GM19395 (cell line): ENCODE measurements at regions not wholly inside any gene's neighbourhood (a gene's known extent, or its start where the extent isn't known, plus 50 kb on each side); places are given as distances from the start of the nearest gene placed in this dataset.

ENCODE experiments used
- ATAC-seq: cut with Tn5 transposase; IDR thresholded peaks from one replicate; pipeline ENCODE4 v1.9.1; 2021; ENCODE audit warnings: mild to moderate bottlenecking, moderate library complexity; ENCODE audit not compliant: unreplicated experiment

- no peak for ATAC-seq
These were observed 83.9 kb upstream of the C11orf87 start for GRCh38 chr11:109338131-109338530.

GRCh38 chr11:109342261-109342660 lies 79.7 kb upstream of the C11orf87 start:
- no peak for ATAC-seq

- ATAC-seq, result no peak
These were observed 78.7 kb upstream of the C11orf87 start for GRCh38 chr11:109343242-109343641.

- no peak for ATAC-seq
These were observed 74.7 kb upstream of the C11orf87 start for GRCh38 chr11:109347304-109347703.

- no peak for ATAC-seq
These were observed 72.5 kb upstream of the C11orf87 start for GRCh38 chr11:109349276-109350080.

- no peak for ATAC-seq
These were observed 71.9 kb upstream of the C11orf87 start for GRCh38 chr11:109350091-109350490.

- no peak for ATAC-seq
These were observed 59.9 kb upstream of the C11orf87 start for GRCh38 chr11:109362059-109362458.

GRCh38 chr11:109363682-109364081 lies 58.3 kb upstream of the C11orf87 start:
- ATAC-seq, result no peak

GRCh38 chr11:109364851-109365250 lies 57.1 kb upstream of the C11orf87 start:
- ATAC-seq, result no peak

- no peak for ATAC-seq
These were observed 50.4 kb upstream of the C11orf87 start for GRCh38 chr11:109371444-109372176.
